GM10847 (cell line): ENCODE measurements at regions not wholly inside any gene's neighbourhood (a gene's known extent, or its start where the extent isn't known, plus 50 kb on each side); places are given as distances from the start of the nearest gene placed in this dataset.

Source experiments
- POLR2A ChIP-seq: IDR thresholded peaks from 2 replicates; pipeline ENCODE4 v1.6.1; 2011; ENCODE audit not compliant: insufficient read length; ENCODE audit errors: extremely low read depth

GRCh38 chr7:149644754-149645153 lies 128.6 kb downstream of the ZNF467 start:
- no peak for TF ChIP-seq POLR2A

GRCh38 chr7:149642589-149642988 lies 130.8 kb downstream of the ZNF467 start:
- no peak for TF ChIP-seq POLR2A

- TF ChIP-seq POLR2A = no peak
Measured at GRCh38 chr7:149638566-149639320, 134.6 kb downstream of the ZNF467 start.

DNA sequence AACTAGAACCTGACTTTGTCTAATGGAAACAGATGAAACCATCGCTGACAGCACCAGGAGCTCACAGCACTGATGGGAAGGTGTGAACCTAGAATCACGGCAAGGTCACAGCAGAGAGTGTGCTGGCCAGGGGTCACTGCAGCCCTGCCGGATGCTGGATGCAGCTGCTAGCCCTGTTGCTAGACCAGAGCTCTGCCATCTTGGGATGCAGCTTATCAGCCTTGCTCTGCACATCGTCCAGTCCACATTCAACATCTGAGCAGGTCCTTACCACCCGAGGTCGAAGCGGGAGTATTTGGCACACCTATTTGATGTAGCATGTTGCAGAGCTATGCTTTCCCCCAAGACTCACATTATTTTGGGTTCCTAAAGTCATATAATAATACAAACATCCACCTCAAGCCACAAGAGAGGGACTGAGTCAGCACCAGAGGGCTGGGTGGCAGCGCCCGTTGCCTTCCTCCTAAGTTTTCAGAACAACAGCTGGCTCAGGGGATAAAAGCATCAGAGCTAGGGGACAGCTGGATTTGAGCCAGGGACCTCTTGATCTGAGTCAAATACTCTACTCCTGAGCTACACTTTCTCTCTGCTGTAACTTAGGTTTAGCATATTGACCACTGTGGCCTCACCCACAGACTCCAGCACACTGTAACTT lies 135.3 kb downstream of the ZNF467 start:
- TF ChIP-seq POLR2A = no peak

DNA sequence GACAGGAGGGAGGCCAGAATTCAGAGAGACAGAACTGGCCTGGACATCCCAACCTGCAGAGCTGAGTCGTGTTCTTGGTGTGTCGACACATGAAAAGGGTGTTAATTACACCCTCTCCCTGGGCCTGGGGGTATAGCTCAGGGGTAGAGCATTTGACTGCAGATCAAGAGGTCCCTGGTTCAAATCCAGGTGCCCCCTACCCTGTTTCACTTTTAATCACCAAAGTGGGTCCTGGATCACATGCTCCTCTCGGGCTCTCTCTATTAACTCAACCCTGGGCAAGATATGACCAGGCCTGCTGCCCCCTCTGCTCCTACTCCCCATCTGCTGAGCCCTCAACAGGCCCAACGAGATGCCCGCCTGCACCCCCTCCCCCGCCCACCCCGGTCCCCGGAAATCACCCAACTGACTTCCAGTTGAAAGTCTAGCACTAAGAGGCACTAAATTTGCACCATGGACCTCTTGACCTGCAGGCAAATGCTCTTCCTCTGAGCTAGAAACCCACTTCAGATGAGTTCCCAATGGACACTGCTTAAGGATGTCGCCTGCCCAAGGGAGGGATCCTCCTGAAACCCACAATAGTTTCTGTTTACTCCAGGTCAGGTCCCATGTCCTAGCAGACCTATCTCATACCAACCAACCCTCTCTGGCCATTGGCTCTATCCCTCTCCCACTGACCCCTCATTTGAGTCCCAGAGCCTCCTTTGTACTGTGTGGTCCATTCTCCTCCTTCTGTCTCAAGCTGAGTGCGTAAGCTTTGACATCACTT lies 137.6 kb downstream of the ZNF467 start:
- no peak for TF ChIP-seq POLR2A

- TF ChIP-seq POLR2A = no peak
Measured at GRCh38 chr7:149633976-149634945, 136.7 kb upstream of the ZNF746 start.

- TF ChIP-seq POLR2A = no peak
Measured at GRCh38 chr7:149627911-149628310, 130.3 kb upstream of the ZNF746 start.

DNA sequence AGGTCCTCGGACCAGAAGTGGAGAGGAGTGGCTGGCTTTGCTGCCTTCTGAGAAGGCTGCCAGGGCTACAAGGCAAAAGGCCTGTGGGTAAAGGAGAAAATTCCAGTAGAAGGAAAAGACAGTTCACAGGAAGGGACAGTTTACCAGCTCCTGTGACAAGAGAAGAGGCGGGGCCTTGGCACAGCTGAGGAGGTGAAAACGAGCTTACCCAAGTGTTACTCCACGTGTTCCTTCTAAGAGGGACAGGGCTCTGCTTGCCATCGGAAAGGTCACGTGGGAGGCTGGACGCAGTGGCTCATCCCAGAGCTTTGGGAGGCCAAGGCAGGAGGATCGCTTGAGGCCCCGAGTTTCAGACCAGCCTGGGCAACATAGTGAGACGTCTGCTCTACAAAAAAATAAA lies 129.4 kb upstream of the ZNF746 start:
- no peak for TF ChIP-seq POLR2A

- TF ChIP-seq POLR2A = no peak
Measured at GRCh38 chr7:149625947-149626392, 128.4 kb upstream of the ZNF746 start.

DNA sequence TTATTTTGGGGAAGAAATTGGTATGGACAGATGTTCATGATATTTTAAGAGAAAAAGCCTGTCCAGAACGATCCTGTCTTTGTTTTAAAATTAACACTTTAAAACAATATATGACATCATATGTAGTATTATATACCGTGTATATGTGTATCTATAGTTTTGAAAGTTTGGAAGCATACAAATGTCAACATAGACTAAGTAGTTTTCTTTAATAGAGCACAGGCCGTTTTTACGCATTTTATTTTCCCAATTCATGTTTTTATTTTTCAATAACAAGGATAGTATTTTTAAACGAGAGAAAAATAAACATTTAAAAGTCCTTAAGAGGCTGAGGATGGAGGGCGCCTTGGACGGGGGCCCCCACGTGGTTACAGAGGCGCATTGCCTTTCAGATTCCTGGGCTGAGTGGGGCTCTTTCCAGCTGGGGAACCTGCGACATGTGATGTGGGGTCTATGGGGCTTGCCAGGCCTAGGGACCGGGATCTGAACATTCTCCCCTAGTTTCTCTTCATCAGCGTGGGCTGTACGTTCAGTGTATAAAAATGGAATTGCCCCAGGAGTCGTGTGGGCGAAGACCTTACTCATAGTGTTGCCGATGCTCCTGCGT lies 127.8 kb upstream of the ZNF746 start:
- TF ChIP-seq POLR2A = no peak

- TF ChIP-seq POLR2A = peak; percentile 87
Measured at GRCh38 chr7:149624419-149625339, 127.1 kb upstream of the ZNF746 start.

DNA sequence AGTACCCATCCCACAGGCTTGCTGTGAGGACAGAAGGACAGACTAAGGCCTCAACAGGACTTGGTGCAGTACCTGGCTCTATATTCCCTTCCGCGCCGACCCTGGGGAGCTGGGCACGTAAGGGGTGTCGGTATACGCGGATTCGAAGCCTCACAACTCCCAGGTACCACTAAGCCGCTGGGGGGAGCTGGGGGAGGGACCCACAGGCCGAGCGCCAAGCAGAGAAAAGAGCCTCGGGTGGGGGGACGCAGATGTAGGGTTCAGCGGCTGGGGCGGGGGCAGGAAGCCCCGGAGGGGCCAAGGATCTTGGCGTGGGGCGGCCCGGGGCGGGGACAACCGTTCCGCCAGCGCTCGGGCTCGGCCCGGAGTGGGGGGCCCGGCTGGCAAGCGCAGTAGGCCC lies 126.4 kb upstream of the ZNF746 start:
- no peak for TF ChIP-seq POLR2A

DNA sequence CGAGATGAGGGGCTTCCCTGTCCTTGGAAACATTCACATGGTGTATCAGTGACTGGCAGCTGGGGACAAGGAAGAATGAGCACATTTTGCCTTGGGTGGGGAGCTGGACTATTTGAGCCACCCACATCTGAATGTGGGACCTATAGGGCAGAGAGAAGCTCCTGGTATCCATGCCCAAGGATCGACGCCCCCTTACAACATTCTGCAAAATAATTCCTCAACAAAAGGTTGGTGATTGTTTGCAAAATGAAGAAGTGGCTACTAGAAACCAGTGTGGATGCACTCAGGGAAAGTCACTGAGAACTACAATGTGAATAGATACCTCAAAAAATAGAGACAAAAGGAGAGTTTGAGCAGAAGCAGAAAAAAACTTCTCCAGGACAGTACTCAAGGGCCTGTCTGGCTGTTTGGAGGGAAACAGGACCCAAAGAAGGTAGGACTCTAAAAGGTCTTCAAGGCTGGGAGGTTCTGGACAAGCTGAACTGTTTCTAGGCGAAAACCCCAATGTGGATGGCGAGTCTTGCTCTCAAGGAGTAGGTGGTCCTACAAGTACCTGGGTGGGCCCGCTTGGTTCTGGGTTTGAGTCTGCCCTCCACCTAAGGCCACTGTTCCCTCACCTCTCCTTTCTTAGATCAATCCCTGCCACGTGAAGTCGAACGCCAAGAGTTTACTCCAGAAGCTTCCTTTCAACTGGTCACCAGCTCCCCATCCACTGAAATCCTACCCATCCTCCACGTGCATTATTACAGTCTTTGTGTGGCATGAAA lies 125.0 kb upstream of the ZNF746 start:
- TF ChIP-seq POLR2A = no peak
